Astrocyte (in vitro differentiated cells and primary cell): ENCODE measurements at regions not wholly inside any gene's neighbourhood (a gene's known extent, or its start where the extent isn't known, plus 50 kb on each side); places are given as distances from the start of the nearest gene placed in this dataset.

Source experiments
- DNase-seq: peaks from one replicate; pipeline ENCODE4 v3.0.0-alpha.2; 2010; ENCODE audit warnings: low read depth
- FAIRE-seq: peaks from 2 replicates; lab custom pipeline; 2011; peaks lifted over from hg19 to GRCh38; lab: Jason Lieb, UNC
- H2AFZ ChIP-seq: 2 replicates; pipeline ENCODE4 v1.6.0; 2012; ENCODE audit warnings: low read depth, low read length, inconsistent platforms
- H3K27ac ChIP-seq: 2 replicates; pipeline ENCODE4 v1.5.1; 2011; ENCODE audit warnings: low read depth, low read length, inconsistent platforms
- H3K27me3 ChIP-seq: 2 replicates; pipeline ENCODE4 v1.6.0; 2011; ENCODE audit warnings: low read length, inconsistent platforms; ENCODE audit not compliant: insufficient read depth
- H3K36me3 ChIP-seq: 2 replicates; pipeline ENCODE4 v1.5.1; 2011; ENCODE audit warnings: low read length, inconsistent platforms; ENCODE audit not compliant: insufficient read depth
- H3K4me1 ChIP-seq: 2 replicates; pipeline ENCODE4 v1.5.1; 2011; ENCODE audit warnings: low read length, inconsistent platforms; ENCODE audit not compliant: insufficient read depth
- H3K4me2 ChIP-seq: 2 replicates; pipeline ENCODE4 v1.6.0; 2012; ENCODE audit warnings: low read length, inconsistent platforms
- H3K4me3 ChIP-seq: 2 replicates; pipeline ENCODE4 v1.5.1; 2011; ENCODE audit warnings: low read depth, mild to moderate bottlenecking, low read length, inconsistent platforms; ENCODE audit not compliant: insufficient read depth
- H3K79me2 ChIP-seq: 2 replicates; pipeline ENCODE4 v1.6.0; 2012; ENCODE audit warnings: mild to moderate bottlenecking, low read length, inconsistent platforms; ENCODE audit not compliant: insufficient read depth
- H3K9ac ChIP-seq: 2 replicates; pipeline ENCODE4 v1.6.0; 2012; ENCODE audit warnings: mild to moderate bottlenecking, low read length, inconsistent platforms
- H3K9me3 ChIP-seq: 2 replicates; pipeline ENCODE4 v1.5.1; 2012; ENCODE audit warnings: low read depth, mild to moderate bottlenecking, low read length, inconsistent platforms; ENCODE audit not compliant: insufficient read depth
- H4K20me1 ChIP-seq: 2 replicates; pipeline ENCODE4 v1.6.0; 2012; ENCODE audit warnings: low read length, inconsistent platforms; ENCODE audit not compliant: insufficient read depth
- H3K27ac Mint-ChIP-seq: one replicate; pipeline ENCODE4 v1.8.0; 2021; ENCODE audit warnings: mild to moderate bottlenecking, mixed read lengths; ENCODE audit not compliant: unreplicated experiment
- H3K27me3 Mint-ChIP-seq: one replicate; pipeline ENCODE4 v1.8.0; 2021; ENCODE audit warnings: low read depth, mixed read lengths; ENCODE audit not compliant: unreplicated experiment
- H3K36me3 Mint-ChIP-seq: one replicate; pipeline ENCODE4 v1.8.0; 2021; ENCODE audit warnings: low read depth, mixed read lengths; ENCODE audit not compliant: unreplicated experiment
- H3K4me1 Mint-ChIP-seq: one replicate; pipeline ENCODE4 v1.8.0; 2021; ENCODE audit warnings: low read depth, mixed read lengths; ENCODE audit not compliant: unreplicated experiment
- H3K4me3 Mint-ChIP-seq: one replicate; pipeline ENCODE4 v1.8.0; 2021; ENCODE audit warnings: mild to moderate bottlenecking, moderate library complexity, mixed read lengths; ENCODE audit not compliant: unreplicated experiment
- H3K9me3 Mint-ChIP-seq: one replicate; pipeline ENCODE4 v1.8.0; 2021; ENCODE audit warnings: mild to moderate bottlenecking, mixed read lengths; ENCODE audit not compliant: unreplicated experiment
- EZH2 ChIP-seq: IDR thresholded peaks from 2 replicates; pipeline ENCODE4 v1.6.1; 2012; ENCODE audit warnings: mild to moderate bottlenecking, low read length, inconsistent platforms; ENCODE audit not compliant: insufficient read depth
- TF ChIP-seq, protein P1 (sequence below): IDR thresholded peaks from 2 replicates; pipeline ENCODE4 v1.5.1; 2011; ENCODE audit warnings: low read depth, mild to moderate bottlenecking, inconsistent platforms, low read length, moderate library complexity; ENCODE audit not compliant: insufficient read depth

DNA sequence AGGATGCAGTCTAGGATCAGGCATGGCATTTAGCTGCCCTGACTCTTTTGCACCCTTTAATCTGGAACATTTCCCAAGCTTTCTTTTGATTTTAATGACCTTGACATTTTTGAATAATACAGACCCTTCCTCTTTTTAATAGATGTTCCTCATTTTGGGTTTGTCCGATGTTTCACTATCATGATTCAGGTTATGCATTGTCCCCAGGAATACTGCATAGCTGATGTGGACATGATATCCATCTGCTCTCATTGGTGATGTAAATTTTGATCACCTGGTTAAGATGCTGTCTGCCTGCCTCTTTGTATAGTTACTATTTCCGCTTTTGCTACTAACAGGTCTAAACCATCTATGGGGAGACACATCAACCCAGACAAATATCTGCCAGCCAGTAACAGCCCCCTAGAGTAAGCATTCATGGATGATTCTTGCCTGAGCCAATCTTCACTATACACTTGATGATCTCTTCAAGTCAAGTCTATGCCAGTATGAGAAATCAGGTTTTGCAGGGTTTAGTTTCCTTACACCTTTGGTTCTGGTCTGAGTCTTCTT lies 50.6 kb upstream of the ULK4 start:
- peaks cover 19% of the 10 kb centered on the region for H4K20me1 ChIP-seq
- Mint-ChIP-seq H3K36me3 (peaks cover 2% of the 10 kb centered on the region), H3K27me3 (no peaks in the 10 kb centered on the region), H3K4me1 (peaks cover 15% of the 10 kb centered on the region), H3K4me3 (peak overlapping the region; percentile 89), H3K9me3 (no peaks in the 10 kb centered on the region), H3K27ac (no peak overlapping the region)
- peaks cover 35% of the 10 kb centered on the region for H3K79me2 ChIP-seq
- peak overlapping the region; percentile 82 for H3K4me3 ChIP-seq
- H3K27me3 ChIP-seq: no peaks in the 10 kb centered on the region
- TF ChIP-seq EZH2: no peak
- TF ChIP-seq, protein P1, sequence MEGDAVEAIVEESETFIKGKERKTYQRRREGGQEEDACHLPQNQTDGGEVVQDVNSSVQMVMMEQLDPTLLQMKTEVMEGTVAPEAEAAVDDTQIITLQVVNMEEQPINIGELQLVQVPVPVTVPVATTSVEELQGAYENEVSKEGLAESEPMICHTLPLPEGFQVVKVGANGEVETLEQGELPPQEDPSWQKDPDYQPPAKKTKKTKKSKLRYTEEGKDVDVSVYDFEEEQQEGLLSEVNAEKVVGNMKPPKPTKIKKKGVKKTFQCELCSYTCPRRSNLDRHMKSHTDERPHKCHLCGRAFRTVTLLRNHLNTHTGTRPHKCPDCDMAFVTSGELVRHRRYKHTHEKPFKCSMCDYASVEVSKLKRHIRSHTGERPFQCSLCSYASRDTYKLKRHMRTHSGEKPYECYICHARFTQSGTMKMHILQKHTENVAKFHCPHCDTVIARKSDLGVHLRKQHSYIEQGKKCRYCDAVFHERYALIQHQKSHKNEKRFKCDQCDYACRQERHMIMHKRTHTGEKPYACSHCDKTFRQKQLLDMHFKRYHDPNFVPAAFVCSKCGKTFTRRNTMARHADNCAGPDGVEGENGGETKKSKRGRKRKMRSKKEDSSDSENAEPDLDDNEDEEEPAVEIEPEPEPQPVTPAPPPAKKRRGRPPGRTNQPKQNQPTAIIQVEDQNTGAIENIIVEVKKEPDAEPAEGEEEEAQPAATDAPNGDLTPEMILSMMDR: no peak
- no peak overlapping the region for H3K9ac ChIP-seq
- no peak overlapping the region for H3K27ac ChIP-seq
- peak overlapping the region; percentile 62 for H2AFZ ChIP-seq
- H3K4me1 ChIP-seq: peaks cover 9% of the 10 kb centered on the region
- H3K9me3 ChIP-seq: no peaks in the 10 kb centered on the region
- no peak for FAIRE-seq
- no peak for DNase-seq
- H3K36me3 ChIP-seq: no peaks in the 10 kb centered on the region
- H3K4me2 ChIP-seq: peak overlapping the region; percentile 98
